Glomerular endothelial cell (primary cell): ENCODE measurements at regions not wholly inside any gene's neighbourhood (a gene's known extent, or its start where the extent isn't known, plus 50 kb on each side); places are given as distances from the start of the nearest gene placed in this dataset.

ENCODE experiments used
- DNase-seq: peaks from one replicate; pipeline ENCODE4 v3.0.0-alpha.2; 2011; ENCODE audit warnings: low read depth, low spot score; ENCODE audit errors: extremely low read depth

GRCh38 chr14:26395726-26396125, 202.1 kb downstream of the NOVA1 start:
- no peak for DNase-seq

GRCh38 chr14:26394150-26394810, 203.6 kb downstream of the NOVA1 start:
- no peak for DNase-seq

- DNase-seq, result no peak
Observed at GRCh38 chr14:26392498-26392897, 205.3 kb downstream of the NOVA1 start.

- no peak for DNase-seq
Observed at GRCh38 chr14:26389646-26390508, 208.0 kb downstream of the NOVA1 start.

GRCh38 chr14:26385310-26385709, 212.5 kb downstream of the NOVA1 start:
- no peak for DNase-seq

- DNase-seq, result no peak
Observed at GRCh38 chr14:26382901-26383685, 214.7 kb downstream of the NOVA1 start.

GRCh38 chr14:26381405-26381804, 216.4 kb downstream of the NOVA1 start:
- no peak for DNase-seq

- no peak for DNase-seq
Observed at GRCh38 chr14:26380637-26381036, 217.2 kb downstream of the NOVA1 start.

- DNase-seq, result no peak
Observed at GRCh38 chr14:26379951-26380350, 217.9 kb downstream of the NOVA1 start.

GRCh38 chr14:26377150-26377549, 220.7 kb downstream of the NOVA1 start:
- DNase-seq, result no peak

- no peak for DNase-seq
Observed at GRCh38 chr14:26370115-26370514, 227.7 kb downstream of the NOVA1 start.

GRCh38 chr14:26363689-26364088, 234.1 kb downstream of the NOVA1 start:
- no peak for DNase-seq

GRCh38 chr14:26344596-26344995, 253.2 kb downstream of the NOVA1 start:
- no peak for DNase-seq

GRCh38 chr14:26339381-26339780, 258.5 kb downstream of the NOVA1 start:
- DNase-seq, result no peak

- DNase-seq, result no peak
Observed at GRCh38 chr14:26338231-26338630, 259.6 kb downstream of the NOVA1 start.

- DNase-seq, result no peak
Observed at GRCh38 chr14:26334288-26334687, 263.5 kb downstream of the NOVA1 start.

- no peak for DNase-seq
Observed at GRCh38 chr14:26332966-26333365, 264.9 kb downstream of the NOVA1 start.

- no peak for DNase-seq
Observed at GRCh38 chr14:26330982-26331381, 266.9 kb downstream of the NOVA1 start.

GRCh38 chr14:26328791-26329190, 269.0 kb downstream of the NOVA1 start:
- DNase-seq, result no peak

- DNase-seq, result no peak
Observed at GRCh38 chr14:26323869-26324268, 274.0 kb downstream of the NOVA1 start.

GRCh38 chr14:26320886-26321285, 276.9 kb downstream of the NOVA1 start:
- DNase-seq, result no peak
